ENCODE measurements at regions not wholly inside any gene's neighbourhood (a gene's known extent, or its start where the extent isn't known, plus 50 kb on each side); places are given as distances from the start of the nearest gene placed in this dataset.

- H3K4me3 ChIP-seq, result no peak overlapping the region
- H3K4me1 ChIP-seq (replicated peaks in 1 of 2), result peaks cover 28 to 42% of the 10 kb centered on the region in 2 donors
- H3K27ac ChIP-seq, result peak overlapping the region in 4 of 5 donors; percentile 15 to 83 (median 70)
- intact Hi-C loops (cut with DNase I), result no loop called here
- TF ChIP-seq, protein P1, sequence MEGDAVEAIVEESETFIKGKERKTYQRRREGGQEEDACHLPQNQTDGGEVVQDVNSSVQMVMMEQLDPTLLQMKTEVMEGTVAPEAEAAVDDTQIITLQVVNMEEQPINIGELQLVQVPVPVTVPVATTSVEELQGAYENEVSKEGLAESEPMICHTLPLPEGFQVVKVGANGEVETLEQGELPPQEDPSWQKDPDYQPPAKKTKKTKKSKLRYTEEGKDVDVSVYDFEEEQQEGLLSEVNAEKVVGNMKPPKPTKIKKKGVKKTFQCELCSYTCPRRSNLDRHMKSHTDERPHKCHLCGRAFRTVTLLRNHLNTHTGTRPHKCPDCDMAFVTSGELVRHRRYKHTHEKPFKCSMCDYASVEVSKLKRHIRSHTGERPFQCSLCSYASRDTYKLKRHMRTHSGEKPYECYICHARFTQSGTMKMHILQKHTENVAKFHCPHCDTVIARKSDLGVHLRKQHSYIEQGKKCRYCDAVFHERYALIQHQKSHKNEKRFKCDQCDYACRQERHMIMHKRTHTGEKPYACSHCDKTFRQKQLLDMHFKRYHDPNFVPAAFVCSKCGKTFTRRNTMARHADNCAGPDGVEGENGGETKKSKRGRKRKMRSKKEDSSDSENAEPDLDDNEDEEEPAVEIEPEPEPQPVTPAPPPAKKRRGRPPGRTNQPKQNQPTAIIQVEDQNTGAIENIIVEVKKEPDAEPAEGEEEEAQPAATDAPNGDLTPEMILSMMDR (IDR thresholded peaks at IDR 0.05), result no peak
- TF ChIP-seq POLR2A (IDR thresholded peaks at IDR 0.05), result no peak
- no peaks in the 10 kb centered on the region for H3K27me3 ChIP-seq
- H3K36me3 ChIP-seq (replicated peaks in 1 of 2), result no peaks in the 10 kb centered on the region
- H3K9me3 ChIP-seq (replicated peaks in 1 of 3), result no peaks in the 10 kb centered on the region
- peak; percentile 32 to 75 (median 63) for DNase-seq
- WGBS, 4 donors, result 32 to 50% (median 37%) methylated on average over 3 of the region's 3 CpGs
Measured at GRCh38 chr6:130734161-130734560, 93.0 kb upstream of the SMLR1 start.

- DNase-seq, result no peak
- Histone ChIP-seq H3K27me3 (no peaks in the 10 kb centered on the region), H3K27ac (no peak overlapping the region), H3K9me3 (replicated peaks in 1 of 3) (no peaks in the 10 kb centered on the region), H3K4me3 (no peak overlapping the region), H3K36me3 (replicated peaks in 1 of 2) (no peaks in the 10 kb centered on the region), H3K4me1 (replicated peaks in 1 of 2) (no peaks in the 10 kb centered on the region)
- intact Hi-C loops (cut with DNase I), result no loop called here
- TF ChIP-seq, protein P1 (IDR thresholded peaks at IDR 0.05), result no peak
- TF ChIP-seq POLR2A (IDR thresholded peaks at IDR 0.05), result no peak
Measured at GRCh38 chr6:130740308-130740707, 86.9 kb upstream of the SMLR1 start.

- TF ChIP-seq, protein P1 (IDR thresholded peaks at IDR 0.05), result no peak
- WGBS, 4 donors, result 82 to 88% (median 86%) methylated on average over 7 of the region's 7 CpGs
Measured at GRCh38 chr6:130742131-130742681, 85.0 kb upstream of the SMLR1 start.

DNA sequence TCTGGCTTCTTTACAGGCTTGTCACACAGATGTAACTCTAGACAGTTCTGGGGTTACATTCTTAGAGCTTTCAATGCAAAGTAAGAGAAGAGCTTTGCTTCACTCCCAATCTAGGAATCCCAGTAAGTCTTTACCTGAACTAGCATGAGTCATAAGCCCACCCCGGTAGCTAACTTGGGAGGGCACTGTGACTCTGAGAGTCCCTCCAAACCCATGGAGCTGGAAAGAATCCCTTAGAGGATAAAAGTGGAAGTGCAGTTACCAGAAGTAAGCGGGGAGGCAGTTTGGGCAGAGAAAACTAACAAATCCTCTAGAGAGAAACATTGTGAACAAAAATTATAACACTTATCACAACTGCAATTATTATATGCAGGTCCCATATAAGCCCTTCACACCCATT lies 84.0 kb upstream of the SMLR1 start:
- Histone ChIP-seq H3K36me3 (replicated peaks in 1 of 2) (no peaks in the 10 kb centered on the region), H3K4me1 (replicated peaks in 1 of 2) (no peaks in the 10 kb centered on the region), H3K27ac (no peak overlapping the region), H3K4me3 (no peak overlapping the region), H3K9me3 (replicated peaks in 1 of 3) (no peaks in the 10 kb centered on the region), H3K27me3 (no peaks in the 10 kb centered on the region)
- WGBS, 4 donors, result 70 to 80% (median 72%) methylated on average over 2 of the region's 2 CpGs
- intact Hi-C loops (cut with DNase I), result no loop called here
- TF ChIP-seq POLR2A (IDR thresholded peaks at IDR 0.05), result no peak
- TF ChIP-seq, protein P1 (IDR thresholded peaks at IDR 0.05), result peak in 1 of 6 experiments; percentile 5
- no peak for DNase-seq

More at GRCh38 chr6:130742131-130742681, 85.0 kb upstream of the SMLR1 start:
- no peaks in the 10 kb centered on the region for H3K36me3 ChIP-seq (replicated peaks in 1 of 2)
- DNase-seq, result no peak
- no peaks in the 10 kb centered on the region for H3K9me3 ChIP-seq (replicated peaks in 1 of 3)
- H3K4me3 ChIP-seq, result no peak overlapping the region
- H3K27me3 ChIP-seq, result no peaks in the 10 kb centered on the region
- intact Hi-C loops (cut with DNase I), result no loop called here
- no peaks in the 10 kb centered on the region for H3K4me1 ChIP-seq (replicated peaks in 1 of 2)
- H3K27ac ChIP-seq, result no peak overlapping the region
